ENCODE measurements at regions not wholly inside any gene's neighbourhood (a gene's known extent, or its start where the extent isn't known, plus 50 kb on each side); places are given as distances from the start of the nearest gene placed in this dataset.
"Not testable (repeated sequence)": the region's sequence is repeated elsewhere in the genome, so short reads cannot be mapped to it uniquely, and the experiment has no call there.

DNA sequence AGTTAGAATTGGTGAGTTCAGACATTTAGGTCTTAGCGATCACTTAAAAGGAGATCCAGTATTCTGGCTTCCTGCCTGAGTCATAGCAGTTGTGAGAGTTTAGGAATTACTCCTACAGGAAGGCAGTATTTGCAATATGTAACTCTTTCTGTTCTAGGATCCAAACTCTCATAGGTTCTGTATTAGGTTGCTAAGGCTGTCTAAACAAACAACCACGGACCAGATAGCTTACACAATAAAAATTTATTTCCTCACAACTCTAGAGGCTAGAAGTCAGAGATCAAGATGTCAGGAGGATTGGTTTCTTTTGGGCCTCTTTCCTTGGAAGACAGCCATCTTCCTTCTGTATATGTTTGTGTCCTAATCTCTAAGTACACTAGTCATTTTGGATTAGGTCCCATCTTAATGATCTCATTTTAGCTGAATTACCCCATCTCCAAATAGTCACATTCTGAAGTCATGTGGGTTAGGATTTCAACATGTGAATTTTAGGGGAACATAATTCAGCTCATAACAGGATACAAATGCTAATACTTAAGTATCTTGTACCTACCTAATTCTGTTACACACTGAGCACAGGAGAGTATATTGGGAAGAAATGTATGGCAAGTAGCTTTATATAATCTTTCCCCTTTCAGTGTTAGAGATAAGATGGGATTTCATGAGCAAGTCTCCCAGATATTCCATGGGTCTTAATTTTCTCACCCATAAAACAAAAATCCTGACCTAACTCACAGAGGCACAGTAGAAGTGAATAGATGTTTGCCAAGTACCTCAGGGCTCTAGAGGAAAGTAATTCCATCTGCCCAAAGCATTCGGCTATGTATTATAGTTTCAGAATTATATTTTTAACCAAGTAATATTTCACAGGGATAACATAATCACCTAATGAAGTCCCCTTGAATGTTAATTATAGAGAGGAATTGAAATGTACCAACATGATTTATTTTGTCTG is 144.4 kb downstream of the PTBP2 start:
- no peak for DNase-seq (ENCODE audit: low spot score)

DNA sequence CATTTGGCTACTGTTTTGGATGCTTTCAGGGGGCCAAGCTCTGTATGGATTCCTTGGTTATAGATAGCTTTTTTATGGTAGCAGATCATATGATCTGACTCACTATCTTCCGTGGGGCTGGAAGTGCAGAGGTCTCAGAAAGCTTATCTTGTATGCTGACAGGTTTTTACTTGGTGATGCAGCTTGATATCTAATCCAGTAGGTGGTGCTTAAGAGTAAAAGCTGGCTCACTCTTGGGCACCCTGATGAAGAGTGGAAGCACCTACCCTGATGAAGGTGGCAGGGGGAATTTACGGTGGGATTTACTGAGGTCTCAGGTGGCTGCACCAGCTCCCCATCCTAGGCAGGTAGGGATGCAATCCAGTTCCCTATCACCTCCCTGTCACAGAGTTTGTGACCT is 151.2 kb downstream of the PTBP2 start:
- no peak for DNase-seq (ENCODE audit: low spot score)

DNA sequence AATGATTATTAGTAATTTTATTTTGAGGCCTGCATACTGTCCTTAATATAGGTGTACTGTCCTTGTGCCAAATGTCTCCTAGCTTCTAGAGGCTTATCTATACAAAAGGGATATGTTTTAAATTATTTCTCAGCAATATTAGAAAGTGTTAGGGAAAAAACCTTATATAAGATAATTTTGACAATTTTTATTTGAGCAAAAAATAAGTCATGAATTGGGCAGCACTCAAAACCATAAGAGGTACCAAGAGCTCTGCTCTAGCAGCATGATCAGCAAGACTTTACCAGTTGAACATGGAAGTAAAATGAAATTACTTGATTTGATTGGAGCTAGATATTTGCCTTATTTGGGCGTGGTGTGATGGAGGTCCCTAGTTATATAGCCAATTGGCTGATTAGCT is 157.1 kb downstream of the PTBP2 start:
- DNase-seq (ENCODE audit: low spot score) = no peak

DNA sequence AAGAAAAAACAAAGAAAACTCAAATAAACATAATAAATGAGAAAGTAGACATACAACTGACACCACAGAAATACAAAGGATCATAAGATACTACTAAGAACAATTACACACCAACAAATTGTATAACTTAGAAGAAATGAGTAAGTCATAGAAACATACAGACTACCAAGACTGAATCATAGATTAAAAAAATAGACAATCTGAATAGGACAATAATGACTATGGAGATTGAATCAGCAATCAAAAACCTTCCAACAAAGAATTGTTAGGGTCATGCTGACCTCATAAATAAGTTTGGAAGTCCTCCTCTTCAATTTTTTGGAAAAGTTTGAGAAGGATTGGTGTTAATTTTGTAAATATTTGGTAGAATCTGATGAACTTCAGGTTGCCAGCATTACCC is 159.0 kb downstream of the PTBP2 start:
- DNase-seq (ENCODE audit: low spot score) = no peak

DNA sequence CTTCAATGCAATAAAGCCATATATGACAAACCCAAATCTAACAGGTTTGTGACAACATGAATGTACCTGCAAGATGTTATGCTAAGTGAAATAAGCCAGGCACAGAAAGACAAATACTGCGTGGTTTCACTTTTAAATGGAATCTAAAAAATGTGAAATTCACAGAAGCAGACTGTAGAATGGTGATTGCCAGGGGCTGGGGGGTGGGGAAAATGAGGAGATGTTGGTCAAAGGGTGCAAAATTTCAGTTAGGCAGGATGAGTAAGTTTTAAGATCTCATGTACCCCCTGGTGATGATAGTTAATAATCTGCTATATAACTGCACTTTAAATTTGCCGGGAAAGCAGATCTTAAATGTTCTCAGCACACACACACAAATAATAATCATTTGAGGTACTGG is 160.5 kb downstream of the PTBP2 start:
- no peak for DNase-seq (ENCODE audit: low spot score)

DNA sequence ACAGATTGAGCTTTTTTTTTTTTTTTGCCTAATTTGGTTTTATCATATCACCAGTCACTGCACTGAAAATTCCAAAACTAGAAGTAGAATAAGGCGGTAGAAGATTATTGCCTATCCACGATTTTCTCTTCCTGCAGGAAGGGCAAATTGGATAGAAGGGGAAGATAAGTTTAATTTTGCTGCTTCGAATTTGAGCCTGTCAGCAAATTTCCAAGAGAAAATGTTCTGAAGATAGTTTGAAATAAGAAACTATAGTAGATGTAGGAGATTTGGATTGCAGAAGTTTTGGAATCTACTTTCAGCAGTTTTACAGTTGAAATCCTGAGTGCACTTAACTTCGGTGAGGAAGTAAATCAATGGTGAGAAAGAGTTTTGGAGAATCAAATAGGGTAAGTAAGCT is 164.9 kb downstream of the PTBP2 start:
- DNase-seq (ENCODE audit: low spot score) = no peak

DNA sequence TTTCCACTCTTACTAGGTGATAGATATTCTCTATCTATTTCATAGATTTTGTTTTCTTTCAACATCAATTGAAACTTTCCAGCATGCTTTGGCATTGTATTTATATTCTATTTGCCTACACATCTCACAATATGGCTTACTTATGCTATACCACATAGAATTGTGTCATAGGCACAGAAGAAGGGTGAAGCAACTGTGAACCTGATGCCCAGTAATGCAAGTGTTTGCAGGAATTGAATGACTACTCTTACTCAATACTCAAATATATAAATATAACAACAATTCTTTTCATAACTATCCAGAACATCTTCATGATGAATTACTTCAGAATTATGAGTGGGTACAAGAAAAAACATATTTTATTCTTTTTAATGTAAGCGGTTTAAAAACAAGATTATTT is 165.9 kb downstream of the PTBP2 start:
- no peak for DNase-seq (ENCODE audit: low spot score)

DNA sequence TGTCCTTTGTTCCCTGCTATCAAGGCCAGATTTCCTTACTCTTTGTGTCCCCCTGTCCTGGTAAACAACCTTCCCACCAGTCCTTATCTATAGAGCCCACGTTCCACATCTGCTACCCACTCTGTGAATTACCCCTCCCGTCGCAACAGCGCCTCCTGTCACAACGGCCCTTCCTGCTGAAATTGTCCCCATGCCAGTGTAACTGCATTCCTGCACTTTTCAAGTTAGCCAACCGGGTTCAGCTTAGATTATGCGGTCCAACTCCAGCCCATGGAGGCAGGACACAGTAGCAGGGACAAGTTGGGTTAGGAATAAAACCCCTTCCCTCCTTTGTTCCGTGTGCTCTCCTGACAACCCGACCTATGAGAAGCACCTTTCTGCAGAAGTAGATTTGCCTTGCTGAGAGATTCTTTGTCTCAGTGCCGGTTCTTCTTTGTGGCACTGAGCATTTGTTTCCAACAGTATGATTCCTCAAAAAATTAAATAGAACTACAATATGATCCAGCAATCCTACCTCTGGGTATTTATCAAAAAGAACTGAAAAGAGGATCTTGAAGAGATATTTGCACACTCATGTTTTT is 180.3 kb downstream of the PTBP2 start:
- no peak for DNase-seq (ENCODE audit: low spot score)

DNA sequence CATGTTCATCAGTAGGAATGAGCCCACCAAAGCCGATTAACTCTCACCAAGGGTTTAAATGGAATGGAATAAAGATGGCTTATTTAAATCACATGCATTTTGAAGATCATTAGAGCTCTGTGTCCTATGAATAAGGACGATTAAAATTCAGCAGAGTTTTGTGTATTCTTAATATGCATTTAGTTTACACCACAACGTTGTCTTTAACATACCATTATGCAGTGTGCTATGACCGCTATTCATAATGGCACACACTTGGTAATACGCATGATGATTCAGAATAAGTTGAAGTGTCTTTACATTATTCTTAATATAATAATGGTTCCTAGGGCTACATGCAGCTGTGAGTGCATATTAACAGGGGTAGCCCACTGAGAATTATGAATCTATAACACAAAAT is 190.7 kb downstream of the PTBP2 start:
- DNase-seq (ENCODE audit: low spot score) = no peak

DNA sequence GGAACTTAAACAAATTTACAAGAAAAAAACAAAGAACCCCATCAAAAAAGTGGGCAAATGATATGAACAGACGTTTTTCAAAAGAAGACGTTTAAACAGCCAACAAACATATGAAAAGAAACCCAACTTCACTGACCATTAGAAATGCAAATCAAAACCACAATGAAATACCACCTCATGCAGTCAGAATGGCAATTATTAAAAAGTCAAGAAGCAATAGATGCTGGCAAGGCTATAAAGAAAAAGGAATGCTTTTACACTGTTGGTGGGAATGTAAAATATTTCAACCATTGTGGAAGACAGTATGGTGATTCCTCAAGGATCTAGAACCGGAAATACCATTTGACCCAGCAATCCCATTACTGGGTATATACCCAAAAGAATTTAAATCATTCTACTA is 194.1 kb downstream of the PTBP2 start:
- not testable (repeated sequence) for DNase-seq (ENCODE audit: low spot score)

DNA sequence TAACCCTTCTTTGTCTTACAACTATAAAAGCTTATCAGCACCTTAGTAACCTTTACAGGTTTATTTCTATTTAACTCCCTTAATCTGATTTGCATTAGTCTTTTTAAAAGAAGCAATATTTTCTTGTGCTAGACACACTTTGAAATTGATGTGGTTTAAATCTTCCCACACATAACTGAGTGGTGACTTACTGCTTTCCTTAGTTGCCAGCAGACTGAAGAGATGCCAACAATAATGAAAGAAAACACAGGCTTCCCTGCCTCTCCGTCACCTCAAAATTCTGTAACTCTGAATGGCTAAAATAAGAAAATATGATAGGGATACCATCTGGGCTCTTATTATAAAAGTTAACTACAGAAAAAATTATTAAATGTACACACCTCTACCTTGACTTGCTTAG is 196.8 kb downstream of the PTBP2 start:
- no peak for DNase-seq (ENCODE audit: low spot score)

DNA sequence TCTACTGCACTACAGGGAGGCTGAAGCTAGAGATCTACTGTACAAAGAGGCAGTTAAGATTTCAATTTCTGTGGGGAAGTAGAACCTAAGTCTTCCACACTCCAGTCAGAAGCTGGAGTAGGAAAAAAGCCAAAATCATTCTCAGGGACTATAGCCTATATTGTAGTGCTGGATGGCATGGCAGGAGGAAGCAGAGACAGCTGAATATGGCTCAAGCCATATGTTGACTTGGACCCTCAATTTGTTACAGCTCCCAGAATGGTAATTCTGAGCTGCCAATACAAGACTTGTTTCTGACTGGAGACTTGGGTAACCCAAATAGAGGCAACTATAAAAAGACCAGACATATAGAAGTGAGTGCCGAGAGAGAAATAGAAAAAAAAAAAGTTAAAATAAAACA is 200.6 kb downstream of the PTBP2 start:
- no peak for DNase-seq (ENCODE audit: low spot score)

DNA sequence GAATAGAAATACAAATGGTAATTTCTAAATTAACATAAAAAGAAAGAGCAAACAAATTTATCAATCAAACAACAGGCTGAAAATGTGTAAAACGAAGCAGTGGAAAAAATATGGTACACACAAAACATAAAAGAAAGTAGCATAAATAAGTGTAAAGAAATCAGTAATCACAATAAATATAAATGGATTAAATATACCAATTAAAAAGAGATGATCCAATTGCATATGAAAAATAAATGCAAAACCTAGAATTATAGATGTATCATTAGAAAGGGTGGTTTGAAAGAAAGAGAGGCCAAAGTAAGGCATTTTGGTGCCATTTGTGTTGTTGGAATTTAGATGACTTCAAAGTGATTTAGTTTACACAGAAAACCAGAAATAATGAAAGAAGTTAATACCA is 202.2 kb downstream of the PTBP2 start:
- no peak for DNase-seq (ENCODE audit: low spot score)

DNA sequence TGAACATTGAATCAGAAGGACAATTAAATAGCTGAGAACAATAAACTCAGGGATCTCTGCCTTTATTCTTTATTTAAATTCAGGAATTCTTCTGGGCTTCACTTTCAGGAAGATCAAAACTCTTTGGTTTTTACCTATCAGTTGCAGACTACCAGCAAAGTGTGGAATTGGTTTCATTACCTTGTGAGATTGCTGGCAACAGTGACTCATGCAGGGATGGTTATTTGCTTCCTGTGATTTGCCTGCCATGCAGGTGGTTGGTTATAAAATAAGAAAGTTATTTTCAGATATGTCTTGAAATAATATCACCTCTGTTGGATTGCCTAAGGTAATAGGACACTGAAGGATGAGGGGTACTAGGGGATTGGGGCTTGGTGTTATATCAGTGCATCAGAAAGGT is 204.6 kb downstream of the PTBP2 start:
- DNase-seq (ENCODE audit: low spot score) = no peak

DNA sequence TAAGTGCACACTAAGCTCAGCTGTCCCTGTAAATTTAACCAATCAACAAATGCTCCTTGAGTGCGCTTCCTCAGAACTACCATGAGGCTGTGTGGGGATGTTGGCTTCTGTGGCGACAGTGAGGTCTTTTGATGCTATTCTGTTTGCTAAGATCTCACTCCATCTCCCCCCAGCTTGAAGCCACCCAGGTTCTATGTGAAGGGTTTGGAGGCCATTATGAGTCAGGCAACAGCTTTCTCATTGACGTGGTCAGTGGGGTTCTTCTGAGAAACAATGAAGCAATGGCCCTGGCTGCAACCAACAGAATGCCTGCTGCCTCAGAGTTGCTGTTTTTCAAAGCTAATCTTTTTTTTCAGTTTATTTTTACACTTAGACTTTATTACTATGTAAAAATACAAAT is 205.5 kb downstream of the PTBP2 start:
- no peak for DNase-seq (ENCODE audit: low spot score)

DNA sequence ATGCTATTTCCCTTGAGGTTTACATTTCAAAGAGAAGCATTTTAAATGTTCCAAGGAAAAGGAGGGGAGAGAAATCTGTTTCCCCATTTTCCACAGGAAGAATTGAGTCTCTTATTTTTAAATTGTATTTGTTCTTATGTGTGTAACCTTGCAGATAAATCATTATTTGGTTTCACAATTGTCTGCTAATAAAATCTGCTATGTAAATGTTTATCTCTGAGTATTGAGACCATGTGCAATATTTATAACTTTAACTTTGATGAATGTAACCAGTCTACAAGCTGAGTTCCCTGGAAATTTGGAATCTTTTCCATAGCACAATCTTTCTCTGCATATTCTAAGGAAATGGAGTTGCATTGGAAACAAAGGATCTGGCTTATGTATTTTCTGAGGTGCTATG is 209.6 kb downstream of the PTBP2 start:
- no peak for DNase-seq (ENCODE audit: low spot score)

DNA sequence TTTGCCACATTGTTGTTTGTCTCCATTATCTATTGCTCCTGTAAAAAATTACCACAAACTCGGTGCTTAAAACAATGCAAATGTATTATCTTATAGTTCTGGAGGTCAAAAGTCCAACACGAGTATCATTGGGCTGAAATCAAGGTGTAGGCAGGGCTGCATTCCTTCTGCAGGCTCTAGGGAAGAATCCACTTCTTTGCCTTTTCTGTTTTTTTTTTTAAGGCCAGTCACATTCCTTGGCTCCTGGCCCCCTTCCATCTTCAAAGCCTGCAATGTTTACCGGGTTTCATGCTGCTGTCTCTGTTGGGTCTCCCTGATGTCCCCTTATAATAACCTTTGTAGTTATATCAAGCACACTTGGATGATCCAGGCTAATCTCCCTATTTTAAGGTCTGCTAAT is 212.7 kb downstream of the PTBP2 start:
- DNase-seq (ENCODE audit: low spot score) = no peak

DNA sequence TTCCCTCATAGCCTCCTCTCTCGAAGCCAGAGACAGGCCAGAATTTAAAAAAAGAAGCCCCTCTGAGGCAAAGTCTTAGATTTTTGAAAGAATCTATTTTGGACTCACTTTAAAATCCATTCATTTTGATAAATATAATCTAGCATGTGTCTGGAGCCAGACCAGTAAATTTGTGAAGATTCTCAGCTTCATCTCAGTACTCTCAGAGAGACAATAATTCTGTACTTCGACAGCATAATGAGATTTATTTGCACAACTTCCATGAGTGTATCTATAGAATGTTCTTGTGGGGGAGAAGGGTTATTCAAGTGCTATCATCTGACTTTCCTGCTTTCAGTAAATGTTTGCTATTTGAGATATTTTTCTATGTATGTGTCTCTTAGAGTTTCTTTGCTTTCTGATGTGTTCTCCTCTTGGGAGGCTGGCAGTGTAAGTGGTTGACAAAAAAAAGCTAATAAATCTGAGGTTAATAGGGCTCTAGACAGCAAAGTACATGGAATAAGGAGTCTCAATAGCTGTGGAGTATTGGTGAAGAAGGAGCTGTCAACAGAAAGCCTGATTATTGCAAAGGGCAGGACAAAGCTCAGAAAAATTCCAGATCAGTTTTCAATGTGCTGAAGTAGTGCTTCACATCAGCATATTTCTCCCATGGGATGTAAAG is 223.0 kb downstream of the PTBP2 start:
- DNase-seq (ENCODE audit: low spot score) = no peak

DNA sequence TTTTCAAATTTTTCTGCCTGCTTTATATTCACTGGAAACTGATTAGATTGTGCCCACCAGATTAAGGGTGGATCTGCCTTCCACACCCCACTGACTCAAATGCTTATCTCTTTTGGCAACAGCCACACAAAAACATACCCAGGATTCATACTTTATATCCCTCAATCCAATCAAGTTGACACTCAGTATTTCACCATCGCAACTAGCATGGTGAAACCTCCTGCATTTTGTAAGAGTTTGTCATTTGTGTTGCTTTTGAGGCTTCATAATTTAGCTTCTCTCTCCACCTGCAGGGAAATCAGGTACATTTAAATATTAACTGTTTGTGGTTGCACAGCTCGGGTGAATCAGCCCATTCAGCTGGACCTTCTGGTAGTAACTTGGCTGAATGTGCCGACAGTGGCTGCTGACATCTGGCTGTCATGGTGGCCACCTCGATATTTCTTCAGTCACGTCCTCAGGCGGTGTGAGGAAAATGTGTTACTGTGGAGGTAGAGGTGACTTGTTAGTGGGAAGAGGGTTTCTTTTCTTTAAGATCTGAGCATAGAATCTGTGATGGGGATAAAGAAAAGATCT is 224.0 kb downstream of the PTBP2 start:
- DNase-seq (ENCODE audit: low spot score) = no peak

DNA sequence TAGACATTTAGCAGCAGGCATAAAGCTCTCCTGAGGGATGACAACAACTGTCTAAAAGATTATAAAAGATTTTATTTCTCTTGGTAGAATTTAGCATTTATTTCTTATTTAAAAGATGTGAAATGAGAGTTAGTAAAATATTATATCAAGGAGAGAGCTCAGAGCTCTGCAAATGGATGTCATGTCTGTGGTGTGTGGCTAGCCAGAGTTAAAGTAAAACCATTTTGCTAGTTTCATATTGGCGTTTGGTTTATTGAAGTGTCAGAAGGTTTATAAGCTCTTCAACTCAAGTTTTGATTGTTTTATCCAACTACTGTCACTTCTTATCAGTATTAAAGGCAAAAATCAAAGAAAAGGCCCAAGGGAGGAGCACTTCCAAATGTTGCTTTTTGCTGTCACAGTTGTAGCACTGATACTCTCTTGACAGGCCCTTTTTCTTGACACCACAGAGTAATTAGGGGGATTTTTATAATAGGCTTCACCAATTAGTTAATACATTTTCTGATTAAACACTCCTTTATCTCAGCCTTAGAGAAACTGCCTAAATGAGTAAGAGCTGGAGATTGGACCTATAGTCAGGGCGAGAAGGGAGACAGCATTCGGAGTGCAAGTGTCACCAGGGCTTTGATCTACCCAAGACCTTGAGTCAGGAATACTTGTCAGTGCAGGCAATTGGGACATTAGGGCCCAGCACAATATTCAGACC is 233.9 kb downstream of the PTBP2 start:
- no peak for DNase-seq (ENCODE audit: low spot score)

DNA sequence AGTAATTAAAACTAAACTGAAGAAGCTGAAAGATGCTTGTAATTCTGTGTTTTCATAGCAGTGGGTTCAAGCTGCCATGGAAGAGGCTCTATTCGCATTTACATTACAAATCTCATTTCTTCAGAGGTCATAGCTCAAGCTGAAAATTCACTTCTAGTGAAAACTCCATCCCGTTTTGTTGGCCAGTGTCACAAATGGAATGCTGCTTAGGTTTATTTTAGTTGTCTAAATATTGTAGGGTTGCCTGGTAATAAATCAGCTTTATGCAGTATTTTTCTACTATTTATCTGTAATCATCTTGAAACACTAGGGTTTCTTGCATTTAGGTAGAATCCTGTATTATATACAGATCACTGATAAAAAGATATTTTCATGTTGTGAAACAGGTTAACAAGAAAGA is 240.6 kb downstream of the PTBP2 start:
- no peak for DNase-seq (ENCODE audit: low spot score)

DNA sequence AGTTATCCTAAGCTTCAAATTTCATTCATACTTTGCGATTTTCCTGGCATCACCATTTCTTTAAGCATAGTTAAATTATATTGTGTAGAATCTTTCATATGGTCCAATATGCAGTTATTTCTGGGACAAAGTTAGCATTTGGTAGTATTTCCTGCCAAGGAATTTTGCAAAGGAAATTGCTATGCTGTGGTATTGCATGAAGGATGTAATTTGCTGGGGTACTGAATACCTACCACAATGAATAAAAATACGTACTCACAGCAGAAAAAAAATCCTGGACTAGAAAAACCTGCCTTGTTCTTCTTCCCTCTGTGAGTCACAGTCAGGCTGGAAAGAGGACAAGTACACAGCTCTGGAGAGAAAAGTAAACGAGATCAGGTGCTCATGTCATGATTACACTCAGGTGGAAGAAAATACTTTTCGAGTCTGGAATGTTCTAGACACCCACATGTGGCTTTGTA is 241.2 kb downstream of the PTBP2 start:
- no peak for DNase-seq (ENCODE audit: low spot score)
